Right hindlimb (tissue), 1 donor: ENCODE measurements at regions not wholly inside any gene's neighbourhood (a gene's known extent, or its start where the extent isn't known, plus 50 kb on each side); places are given as distances from the start of the nearest gene placed in this dataset.

Source experiments
- DNase-seq: peaks from one replicate; pipeline ENCODE4 v3.0.0-alpha.2; 2018

GRCh38 chr5:57581772-57582171 is 99.2 kb upstream of the ACTBL2 start:
- DNase-seq, result no peak

GRCh38 chr5:57581222-57581621 is 98.6 kb upstream of the ACTBL2 start:
- no peak for DNase-seq

DNA sequence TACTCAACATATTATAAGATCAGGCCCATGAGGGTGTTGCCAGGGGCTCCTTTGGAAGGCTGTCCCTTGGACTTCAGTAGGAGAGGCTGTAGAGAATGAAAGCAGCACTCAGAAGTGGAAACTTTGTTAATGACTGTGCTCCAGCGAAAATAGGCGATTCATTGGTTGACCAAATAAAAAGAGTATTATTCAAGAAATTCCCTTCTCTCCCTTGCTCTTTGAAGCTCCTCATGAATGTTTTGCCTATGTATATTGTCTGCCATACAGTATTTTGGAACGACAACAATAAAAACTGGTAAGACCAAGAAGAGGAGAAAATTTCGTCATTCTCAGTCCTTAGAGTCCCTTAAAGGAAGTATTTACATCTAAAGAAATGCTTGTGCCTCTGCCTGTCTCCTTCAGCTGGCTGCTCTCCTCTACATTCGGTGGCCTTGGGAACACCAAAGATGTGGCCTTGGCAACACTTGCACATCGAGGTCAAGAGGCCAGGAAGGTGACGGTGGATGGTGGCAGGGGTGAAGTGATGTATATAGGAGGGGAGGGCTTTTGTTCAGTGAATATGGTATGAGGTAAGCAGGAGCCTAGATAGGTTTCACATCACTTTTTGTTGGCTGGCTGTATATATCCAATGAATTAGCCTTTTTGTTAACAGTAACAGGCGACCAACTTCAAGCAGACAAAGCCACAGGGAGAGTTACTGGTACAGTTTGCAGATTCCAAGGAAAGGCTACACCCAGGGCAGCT is 95.0 kb upstream of the ACTBL2 start:
- no peak for DNase-seq

DNA sequence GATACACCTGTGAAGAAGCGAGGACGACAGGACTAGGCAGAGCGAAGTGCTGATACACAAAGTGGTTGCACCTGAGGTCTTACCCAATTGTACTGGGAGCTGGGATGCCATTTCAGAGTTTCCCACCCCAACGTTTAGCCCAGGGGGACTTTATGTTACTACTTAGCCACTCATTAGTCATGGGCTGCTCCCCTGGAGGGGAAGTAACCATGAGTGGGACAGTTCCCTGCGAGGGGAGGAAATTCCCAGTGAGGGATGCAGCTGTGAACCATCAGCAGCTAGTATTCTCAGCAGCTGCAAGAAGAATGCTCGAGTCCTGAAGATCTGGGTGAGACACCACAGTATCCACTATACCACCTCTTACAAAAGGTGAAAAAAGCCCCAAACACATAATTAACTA is 93.7 kb upstream of the ACTBL2 start:
- DNase-seq, result no peak

GRCh38 chr5:57575839-57576238 is 93.2 kb upstream of the ACTBL2 start:
- no peak for DNase-seq

DNA sequence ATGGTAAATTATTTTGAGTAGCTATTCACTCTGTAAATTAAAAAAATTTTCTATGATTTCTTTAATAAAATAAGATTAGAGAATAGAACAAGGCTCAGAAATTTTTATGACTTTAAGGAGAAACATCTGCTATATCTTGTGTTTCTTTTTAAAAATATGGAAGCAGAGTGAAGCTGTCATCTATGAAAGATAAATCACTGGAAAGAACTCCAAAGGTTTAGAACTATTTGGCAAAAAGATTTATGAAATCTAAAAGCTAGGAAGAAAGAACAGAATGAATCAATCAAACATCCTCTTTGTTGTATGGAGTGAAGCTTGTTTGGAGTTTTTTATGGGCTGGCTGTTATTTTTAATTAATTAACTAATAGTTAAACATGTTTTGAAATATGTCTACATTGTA is 89.8 kb upstream of the ACTBL2 start:
- no peak for DNase-seq

- DNase-seq, result no peak
These were observed 87.0 kb upstream of the ACTBL2 start for GRCh38 chr5:57569601-57570000.

GRCh38 chr5:57568136-57568535 is 85.5 kb upstream of the ACTBL2 start:
- DNase-seq, result no peak

GRCh38 chr5:57566914-57567313 is 84.3 kb upstream of the ACTBL2 start:
- DNase-seq, result peak; percentile 31

DNA sequence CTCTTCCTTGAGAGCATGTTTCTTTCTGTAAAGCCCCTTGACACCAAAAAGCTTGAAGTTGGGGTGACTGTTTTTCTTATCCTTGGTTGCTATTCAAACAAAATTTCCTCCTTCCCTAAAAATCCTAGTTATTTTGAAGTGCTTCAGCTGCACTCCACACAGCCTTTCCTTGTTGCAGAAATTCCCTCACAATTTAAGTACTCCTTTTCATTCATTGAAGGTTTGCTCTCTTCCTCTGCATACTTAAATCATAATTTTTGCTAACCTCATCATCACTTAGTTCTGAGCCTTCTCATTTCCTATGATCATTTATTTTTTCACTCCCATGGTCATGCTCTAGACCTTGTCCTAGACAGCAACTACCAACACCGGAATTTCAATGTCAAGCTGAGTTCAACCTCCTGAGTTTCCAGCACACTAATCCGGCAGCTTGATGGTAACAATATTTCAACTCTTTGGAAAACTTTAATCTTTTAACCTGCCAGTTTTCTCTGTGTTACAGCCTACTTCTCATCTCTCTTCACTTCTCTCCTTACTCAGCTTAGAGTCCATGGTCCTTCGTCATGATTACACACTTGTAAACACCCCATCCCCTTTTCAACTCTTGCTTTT is 78.7 kb upstream of the ACTBL2 start:
- DNase-seq, result no peak

DNA sequence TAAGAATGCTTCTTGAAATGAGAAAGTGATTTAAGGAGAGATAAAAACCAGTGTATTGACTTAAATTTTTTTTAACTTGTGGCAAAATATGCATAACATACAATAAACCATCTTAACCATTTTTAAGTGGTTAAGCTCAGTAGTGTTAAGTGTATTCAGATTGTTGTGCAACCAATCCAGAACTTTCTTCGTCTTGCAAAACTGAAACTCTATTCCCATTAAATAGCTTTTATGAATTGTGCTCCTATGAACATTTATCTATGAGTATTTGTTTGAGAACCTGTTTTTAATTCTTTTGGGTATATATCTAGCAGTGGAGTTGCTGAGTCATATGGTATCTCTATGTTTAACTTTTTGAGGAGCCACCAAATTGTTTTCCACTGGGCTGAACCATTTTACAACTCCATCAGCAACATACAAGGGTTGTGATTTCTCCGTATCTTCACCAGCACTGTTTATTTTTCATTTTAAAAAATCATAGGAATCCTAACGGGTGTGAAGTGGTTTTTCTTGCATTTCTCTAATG is 76.6 kb upstream of the ACTBL2 start:
- no peak for DNase-seq

- no peak for DNase-seq
These were observed 69.4 kb upstream of the ACTBL2 start for GRCh38 chr5:57552033-57552432.

GRCh38 chr5:57551251-57551650 is 68.6 kb upstream of the ACTBL2 start:
- DNase-seq, result no peak

DNA sequence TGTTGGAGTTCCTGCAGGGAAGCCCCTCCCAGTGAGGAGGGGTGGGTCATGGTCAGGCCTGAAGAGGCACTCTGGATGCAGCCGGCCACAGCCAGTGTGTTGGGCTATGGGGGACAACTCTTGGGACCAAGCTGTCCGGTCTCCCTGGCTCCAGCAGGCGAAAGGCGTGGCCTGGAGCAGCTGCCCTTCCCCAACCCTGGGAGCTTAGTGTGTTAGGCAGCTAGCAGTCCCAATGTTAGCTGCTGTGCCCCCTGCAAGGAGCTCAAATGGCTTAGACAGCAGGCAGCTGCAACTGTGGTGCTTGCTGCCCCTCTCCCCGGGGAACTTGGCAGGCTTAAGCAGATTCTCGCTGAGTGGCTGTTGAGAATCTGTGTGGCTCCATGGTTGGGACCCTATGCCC is 67.5 kb upstream of the ACTBL2 start:
- peak; percentile 56 for DNase-seq

GRCh38 chr5:57549566-57549965 is 67.0 kb upstream of the ACTBL2 start:
- no peak for DNase-seq

GRCh38 chr5:57540823-57541222 is 58.2 kb upstream of the ACTBL2 start:
- DNase-seq, result no peak

GRCh38 chr5:57539281-57539701 is 56.7 kb upstream of the ACTBL2 start:
- no peak for DNase-seq

DNA sequence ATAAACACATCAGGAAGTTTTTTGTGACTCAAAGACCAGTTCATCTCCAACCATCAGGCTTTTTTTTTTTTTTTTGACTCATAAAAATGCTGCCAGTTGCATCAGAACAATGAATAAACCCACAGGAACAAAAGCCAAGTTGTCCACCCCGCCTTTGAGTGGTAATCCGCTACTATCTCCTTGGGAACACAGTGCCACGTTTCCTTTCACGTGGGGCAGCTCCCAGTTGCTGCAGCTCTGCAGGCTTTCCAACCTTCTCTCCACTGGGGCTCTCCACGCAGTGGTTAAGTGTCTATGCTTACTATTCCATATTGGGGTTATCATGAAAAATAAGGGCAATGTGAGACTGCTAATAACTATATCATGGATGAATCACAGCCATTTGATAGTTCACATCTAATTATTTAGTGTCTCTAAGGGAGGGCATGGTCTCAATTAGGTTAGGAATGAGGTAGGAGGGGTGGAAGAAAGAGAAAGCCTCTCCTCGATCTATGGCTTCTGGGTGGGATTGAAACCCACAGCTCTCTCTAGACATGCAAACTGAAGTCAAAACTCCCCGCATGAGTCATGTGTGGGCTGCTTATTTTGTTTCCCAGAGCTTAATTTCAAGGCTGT is 55.8 kb upstream of the ACTBL2 start:
- DNase-seq, result no peak

- no peak for DNase-seq
These were observed 55.2 kb upstream of the ACTBL2 start for GRCh38 chr5:57537811-57538210.

GRCh38 chr5:57532513-57533497 is 50.2 kb upstream of the ACTBL2 start:
- DNase-seq, result no peak
